HG03103 (cell line): ENCODE measurements at regions not wholly inside any gene's neighbourhood (a gene's known extent, or its start where the extent isn't known, plus 50 kb on each side); places are given as distances from the start of the nearest gene placed in this dataset.
"Not testable (repeated sequence)": the region's sequence is repeated elsewhere in the genome, so short reads cannot be mapped to it uniquely, and the experiment has no call there.

Source experiments
- ATAC-seq: cut with Tn5 transposase; IDR thresholded peaks from one replicate; pipeline ENCODE4 v1.9.1; 2021; ENCODE audit warnings: low read depth; ENCODE audit not compliant: unreplicated experiment

DNA sequence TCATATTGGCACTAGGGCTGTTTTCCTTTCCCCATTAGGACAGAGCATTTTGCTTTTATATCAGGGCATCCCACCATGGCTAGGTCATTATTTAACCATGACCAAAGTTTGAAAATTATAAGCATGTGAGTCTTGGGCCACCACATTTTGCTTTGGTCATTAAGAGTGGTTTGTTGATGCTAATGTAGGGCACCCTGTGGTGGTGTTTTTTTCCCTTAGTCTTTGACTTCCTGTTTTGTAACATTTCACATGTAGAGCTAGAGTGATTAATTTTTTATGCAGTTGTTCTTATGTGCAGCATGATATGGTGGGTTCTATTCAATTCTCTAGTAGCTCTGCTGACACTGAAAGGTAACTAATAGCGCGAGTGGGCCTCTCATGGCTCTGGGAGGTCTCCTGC lies 249.6 kb upstream of the ROBO1 start:
- ATAC-seq: no peak

DNA sequence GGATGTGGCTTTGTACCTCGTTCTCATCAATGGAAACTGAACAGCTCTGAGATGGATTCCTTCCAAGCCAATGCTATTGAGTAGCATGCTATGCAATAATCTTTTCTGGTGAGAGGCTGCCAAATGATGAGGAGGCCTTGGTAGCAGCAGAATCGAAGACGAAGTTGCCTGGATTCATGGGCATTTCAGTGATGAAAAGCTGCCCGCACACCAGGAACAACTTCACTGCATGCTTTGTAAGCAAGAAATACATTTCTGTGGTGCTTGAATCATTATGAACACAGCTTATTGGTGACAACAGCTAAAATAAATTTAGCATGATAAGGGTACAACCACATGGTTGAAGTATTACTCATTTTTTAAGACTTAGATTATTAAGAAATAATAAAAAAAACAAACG lies 246.8 kb upstream of the ROBO1 start:
- no peak for ATAC-seq

DNA sequence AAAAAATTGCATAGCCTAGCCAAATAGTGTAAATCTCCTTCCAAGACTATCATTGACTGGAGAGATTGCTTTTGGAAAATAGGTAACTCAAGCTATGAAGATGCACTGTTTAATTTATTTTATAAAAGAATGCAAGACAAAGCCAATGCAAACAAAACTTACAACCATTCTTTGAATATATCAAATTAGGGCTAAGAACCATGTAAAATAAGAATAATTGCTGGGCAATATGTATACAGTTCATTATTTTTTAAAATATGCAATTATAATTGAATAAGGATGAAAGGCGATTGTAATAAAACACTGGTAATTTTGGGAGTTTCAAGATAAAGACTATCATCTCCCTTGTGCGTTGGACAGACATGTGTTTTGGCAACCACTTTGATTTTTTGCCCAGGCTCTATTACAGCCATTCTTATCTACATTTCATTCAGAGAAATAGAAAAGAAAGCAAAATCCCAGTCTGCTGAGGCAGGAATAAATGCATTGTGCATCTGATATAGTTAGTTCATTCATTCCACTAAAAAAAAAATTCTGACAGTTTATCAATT lies 242.3 kb upstream of the ROBO1 start:
- ATAC-seq: no peak

DNA sequence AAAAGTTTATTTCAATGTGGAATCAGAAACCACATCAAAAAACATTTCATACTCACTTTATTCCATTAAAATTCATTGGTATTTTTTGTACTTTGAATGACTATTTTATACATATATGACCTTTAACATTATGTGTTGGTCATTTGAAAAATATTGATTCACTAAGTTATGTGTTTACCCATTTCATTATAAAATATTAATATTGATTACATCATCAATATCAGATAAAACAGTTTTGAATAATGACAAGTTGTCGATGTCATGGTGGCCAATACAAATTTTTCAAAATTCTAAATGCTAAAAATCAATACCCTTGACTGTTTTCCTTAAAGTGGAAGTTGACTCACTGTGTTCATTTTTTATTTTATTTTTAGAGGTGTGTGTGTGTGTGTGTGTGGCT lies 239.7 kb upstream of the ROBO1 start:
- ATAC-seq: no peak

DNA sequence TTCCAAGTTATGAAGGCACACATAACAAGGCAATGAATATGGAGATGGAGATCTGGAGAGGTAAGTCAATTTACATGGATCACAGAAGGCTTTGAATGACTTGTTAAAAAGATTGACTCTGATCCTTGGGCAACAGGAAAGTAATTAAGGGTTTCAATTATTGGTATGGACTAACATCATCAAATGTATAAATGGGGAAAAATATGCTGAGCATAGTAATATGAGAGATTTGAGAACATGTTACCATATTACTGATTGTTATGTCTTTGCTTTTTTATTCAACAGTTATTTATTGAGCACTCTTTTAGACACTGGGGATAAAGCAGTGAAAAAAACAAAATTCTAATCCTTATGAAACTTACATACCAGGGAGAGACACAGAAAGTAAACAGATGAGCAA lies 238.5 kb upstream of the ROBO1 start:
- no peak for ATAC-seq

DNA sequence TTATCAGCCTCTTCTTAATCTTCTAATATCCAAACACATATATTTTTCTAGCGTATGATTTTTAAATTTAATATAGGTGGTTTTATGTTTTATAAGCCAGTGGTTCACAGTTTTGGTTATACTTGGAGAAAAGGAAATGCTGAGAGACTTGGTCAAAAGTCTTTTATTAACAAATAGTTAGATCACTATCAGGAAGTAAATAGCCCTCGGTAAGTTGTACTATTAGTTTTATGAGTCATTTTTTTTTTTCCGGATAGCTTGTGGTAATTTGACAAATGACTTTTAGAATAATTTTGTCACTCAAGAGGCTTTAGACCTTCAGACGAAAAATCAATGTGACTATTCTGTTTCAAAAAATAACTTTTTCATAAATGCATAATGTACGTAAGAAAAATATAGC lies 232.2 kb upstream of the ROBO1 start:
- ATAC-seq: no peak

DNA sequence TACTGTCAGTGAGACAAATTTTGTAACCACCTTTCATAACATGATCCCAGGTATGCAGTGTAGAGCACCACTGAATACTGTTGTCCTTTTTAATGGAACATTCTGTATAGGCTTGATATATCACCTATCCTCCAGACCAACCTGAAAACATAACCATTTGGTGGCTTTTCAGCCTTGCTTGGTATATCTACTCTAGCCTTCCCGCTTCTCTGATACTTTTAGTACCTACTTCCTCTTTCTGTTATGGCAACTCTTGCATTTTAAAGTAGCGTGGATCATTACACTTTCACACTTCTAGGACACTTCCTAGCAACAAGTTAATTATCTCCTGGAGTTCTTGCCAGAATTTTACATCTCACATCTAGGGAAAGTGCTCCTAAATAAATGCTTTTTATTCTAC lies 226.6 kb upstream of the ROBO1 start:
- no peak for ATAC-seq

DNA sequence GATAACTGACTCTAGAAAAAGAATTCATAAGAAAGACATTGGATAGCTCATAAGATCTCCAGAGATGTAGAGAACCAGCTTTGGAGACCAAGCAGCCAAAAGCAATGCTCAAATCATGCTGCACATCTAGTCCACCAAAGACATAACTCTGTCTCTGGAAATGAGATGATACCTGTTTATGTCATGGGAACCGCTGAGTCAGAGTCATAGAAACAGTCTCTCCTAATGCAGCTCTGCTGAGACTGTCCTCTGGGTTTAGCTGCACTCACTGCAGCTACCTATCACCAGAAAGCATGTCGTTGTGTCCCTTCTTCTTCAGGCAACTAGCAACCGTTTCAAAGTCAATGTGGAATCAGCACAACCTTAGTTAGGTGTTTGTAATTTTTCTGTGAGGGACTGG lies 218.5 kb upstream of the ROBO1 start:
- no peak for ATAC-seq

DNA sequence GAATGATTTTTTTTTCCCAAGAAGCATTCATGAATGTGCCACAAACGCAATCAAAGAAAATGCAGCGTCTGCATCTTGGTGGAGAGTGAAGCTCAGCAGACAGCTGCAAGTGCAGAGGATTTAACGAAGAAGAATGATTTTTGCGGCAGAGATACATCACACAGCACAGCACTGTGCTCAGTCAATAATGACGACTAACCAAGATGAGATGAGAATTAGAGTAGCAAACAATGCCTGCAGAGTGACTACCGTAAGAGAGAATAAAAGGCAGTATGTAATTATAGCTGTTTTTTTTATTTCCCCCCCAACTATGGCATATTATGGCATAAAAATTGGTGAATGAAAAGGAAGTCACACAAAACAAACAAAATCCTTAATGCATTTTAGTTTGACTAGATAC lies 218.0 kb upstream of the ROBO1 start:
- no peak for ATAC-seq

DNA sequence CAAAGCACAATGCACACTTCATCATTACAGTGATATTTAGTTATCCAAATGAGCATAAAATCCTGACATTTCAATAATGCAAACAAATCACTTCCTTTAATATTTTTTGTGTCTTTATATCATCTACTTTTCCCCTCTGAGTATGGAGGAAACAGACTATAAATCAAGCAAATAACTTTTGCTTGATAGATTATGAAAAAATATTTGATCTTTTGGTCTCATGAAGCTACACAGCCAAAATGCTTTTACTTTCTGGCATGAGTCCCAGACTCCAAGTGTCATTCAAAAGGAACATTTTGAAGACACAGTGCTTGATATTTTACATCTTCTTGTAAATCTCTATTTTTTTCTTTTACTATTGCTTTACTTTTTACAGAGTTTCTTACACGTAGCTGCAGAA lies 215.3 kb upstream of the ROBO1 start:
- no peak for ATAC-seq

DNA sequence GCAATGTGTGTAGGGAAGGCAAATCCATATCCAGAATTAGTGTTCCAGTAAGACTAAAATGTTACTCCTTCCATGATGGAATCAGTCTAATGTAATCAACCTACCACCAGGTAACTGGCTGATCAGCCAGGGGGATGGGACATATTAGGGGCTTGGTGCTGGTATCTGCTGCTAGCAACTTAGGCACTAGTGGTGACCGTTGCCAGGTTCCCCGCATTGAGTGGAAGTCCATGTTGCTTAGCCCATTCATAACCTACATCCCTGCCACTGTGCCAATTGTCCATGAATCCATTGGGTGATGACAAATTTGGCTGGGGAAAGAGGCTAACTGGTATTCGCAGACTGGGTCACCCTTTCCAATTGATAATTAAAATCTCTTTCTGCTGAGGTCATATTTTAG lies 212.2 kb upstream of the ROBO1 start:
- ATAC-seq: no peak

DNA sequence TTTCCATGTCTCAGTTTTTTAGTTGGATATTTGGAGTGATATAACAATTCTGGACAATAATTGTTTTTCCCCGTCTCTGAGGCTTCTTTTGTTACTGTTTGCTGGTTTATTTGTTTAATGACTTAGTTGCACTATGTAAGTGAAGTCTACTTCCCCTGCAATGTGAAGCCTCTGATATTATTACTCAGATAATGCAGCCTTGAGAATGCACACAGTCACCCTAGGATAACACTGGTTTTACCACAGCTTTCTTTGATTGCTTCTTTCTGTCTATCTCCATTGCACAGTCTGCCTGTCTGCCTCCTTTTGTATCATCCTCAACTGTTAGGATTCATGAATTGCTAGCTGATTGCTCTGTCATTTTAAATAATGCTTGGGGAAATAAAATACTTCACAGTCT lies 208.7 kb upstream of the ROBO1 start:
- no peak for ATAC-seq

DNA sequence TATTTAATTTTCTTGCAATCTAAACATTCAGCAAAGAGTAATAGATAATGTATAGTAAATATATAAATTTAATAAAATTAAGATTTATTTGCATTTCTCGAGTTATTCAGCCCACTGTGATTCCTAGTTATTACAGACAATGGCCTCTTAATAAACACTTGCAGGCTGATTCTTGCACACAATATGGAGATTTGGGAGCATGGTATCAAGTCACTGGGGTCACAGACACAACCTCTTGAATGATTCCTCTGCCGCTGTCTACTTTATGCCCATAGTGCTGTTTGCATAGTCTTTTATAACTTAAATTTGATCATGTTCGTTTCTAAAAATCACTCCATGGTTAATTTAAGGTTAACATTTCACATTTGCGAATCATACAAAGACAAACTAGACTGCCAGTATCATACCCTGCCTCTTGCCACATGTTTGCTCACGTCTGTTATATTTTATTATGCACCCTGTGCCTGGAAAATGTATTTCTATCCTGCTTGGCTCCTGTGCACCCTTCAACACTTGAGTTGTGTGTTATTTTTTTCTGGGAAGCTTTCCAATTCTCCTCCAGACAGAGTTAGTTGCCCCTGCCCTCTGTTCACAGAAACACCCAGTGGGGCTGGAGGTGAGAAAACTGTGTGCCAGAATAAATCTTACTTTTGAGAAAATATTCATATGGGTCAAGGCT lies 206.3 kb upstream of the ROBO1 start:
- no peak for ATAC-seq

DNA sequence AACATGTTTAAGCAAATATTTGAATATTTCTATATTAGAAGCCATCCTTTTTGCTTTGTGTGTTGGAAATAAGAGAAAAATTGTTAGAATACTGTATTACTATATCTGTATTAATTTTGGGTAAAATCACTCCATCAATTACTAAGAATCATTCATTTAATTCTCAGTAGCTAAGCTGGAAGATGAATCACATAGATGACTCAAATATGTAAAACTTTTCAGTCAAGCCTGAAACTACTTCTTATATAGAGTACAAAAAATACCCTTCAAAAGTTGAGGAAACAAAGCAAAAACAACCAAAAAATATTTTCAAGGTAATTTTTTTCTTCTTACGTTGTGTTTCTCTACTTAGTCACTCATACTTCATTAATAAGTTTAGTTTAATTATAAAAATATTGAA lies 205.7 kb upstream of the ROBO1 start:
- ATAC-seq: no peak

DNA sequence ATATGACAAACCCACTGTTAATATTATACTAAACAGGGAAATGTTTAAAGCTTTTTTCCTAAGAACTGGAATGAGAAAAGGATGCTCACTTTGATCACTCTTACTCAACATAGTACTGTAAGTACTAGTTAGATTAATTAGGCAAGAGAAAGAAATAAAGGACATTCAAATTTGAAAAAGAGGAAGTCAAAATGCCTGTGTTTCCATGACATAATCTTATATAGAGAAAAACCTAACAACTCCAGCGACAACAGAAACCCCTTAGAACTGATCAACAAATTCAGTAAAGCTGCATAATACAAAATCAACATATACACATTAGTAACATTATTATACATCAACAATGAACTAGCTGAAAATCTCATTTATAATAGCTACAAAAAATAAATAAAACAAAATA lies 200.6 kb upstream of the ROBO1 start:
- no peak for ATAC-seq

DNA sequence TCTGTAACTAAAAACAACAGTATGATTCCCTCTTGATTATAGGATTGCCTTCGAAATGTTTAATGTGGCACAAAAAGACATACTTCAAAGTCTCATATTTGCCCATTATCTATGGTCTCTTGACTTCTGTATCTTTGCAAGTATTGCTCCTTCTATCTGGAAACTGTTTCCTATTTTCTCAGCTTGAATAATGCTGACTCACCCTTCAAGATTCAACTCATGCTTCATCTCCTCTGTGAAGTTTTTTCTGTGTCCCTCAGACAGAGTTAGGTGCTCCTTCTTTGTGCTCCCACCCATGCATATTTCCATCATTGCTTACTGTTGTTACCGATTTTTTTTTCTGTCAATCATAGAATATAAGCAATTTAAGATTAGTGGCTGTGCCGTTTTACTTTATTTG lies 192.8 kb upstream of the ROBO1 start:
- ATAC-seq: no peak

DNA sequence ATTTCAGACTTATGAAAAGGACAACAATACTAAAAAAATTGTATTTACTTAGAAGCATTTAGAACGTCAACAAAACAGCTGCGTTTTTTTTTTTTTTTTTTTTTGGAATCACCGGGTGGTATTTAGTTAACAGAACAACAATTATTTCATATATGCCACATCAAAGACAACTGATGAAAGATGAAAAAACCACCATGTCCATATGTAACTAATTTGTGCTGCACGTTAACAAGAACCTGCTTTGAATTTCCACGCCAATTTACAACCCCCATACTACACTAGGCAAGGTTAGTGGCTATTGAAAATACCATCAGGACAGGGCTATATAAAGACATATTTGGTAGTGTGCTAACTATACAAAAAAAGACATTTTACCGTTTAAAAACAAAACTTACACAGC lies 189.3 kb upstream of the ROBO1 start:
- no peak for ATAC-seq

DNA sequence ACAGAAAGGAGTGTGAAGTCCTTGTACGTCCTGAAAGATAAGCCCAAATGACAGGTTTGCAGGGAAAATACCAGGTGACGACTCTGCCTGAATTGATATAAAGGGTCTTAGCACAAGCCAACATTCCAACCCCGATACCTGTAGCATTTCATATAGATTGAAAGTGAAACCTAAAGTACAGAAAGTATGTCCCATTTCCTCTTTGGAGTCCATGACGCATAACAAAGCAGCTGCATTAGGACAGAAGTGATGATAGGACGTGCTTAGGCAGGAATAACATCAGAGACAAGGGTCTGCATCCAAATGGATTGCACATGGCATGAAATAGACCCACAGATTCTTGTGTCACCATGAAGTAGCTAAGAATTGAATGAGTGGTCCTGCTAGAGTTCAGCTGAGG lies 187.0 kb upstream of the ROBO1 start:
- ATAC-seq: no peak

DNA sequence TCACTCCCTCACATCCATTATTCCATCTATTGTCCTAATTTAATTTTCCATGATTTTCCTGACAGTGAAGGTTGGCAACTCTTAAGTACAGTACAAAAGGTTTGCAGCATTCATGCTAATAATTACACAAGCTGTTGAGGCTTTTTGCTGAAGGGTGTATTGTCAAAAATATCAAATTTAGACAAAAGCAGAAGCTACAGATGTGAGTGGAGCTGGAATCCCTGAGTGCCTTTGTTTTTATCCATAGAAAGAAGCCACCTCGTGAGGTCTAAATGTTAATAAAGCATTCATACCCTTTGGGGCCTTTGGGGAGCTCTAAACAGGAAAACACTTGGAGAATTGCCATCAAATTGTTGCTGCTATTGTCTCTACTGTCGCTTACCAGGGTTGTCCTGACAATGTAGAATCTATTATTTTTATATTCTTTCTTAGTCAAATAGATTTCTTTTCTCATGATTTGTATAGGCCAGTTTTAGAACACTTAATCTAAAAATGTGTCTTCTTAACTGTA lies 185.8 kb upstream of the ROBO1 start:
- no peak for ATAC-seq

DNA sequence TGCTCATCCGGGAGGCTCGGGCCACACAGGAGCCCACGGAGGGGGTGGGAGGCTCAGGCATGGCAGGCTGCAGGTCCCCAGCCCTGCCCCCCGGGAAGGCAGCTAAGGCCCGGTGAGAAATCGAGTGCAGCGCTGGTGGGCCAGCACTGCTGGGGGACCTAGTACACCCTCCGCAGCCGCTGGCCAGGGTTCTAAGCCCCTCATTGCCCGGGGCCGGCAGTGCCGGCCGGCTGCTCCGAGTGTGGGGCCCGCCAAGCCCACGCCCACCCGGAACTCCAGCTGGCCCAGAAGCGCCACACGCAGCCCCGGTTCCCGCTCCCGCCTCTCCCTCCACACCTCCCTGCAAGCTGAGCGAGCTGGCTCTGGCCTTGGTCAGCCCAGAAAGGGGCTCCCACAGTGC lies 183.6 kb upstream of the ROBO1 start:
- not testable (repeated sequence) for ATAC-seq

DNA sequence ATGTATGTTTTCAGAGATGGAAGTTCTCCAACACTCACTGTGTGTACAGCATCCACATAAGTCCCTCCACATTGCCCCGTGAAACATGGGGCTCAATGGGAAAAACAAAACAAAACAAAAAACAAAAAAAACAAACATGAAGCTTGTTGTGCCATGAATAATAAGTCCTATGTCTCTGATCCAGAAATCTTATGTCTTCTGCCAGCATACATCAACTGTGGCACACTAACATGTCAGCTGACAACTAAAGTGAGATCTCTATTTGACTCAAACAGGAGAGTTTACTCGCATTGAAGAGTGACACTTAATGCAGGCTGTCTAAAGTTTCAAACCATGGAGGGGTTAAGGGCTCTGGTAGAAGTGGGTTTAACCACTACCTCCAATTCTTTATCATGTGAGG lies 180.2 kb upstream of the ROBO1 start:
- ATAC-seq: no peak

DNA sequence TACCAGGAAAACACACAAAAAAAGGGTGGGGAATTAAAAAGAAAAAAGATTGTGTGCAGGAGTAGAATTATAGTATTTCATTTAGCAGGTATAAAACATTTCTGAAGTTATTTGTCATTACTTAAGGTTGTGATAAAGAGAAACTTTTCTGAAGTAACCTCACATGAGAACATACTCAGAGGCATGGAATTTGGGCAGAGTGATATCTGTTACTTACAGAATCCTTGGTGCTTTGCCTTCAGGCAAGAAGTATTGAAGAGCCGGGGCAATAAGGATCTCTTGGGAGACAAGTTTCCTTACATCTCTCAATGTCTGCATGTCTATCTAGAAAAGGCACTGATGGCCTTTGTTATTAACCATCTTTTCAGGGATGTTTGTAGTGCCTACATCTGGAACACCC lies 179.7 kb upstream of the ROBO1 start:
- no peak for ATAC-seq

DNA sequence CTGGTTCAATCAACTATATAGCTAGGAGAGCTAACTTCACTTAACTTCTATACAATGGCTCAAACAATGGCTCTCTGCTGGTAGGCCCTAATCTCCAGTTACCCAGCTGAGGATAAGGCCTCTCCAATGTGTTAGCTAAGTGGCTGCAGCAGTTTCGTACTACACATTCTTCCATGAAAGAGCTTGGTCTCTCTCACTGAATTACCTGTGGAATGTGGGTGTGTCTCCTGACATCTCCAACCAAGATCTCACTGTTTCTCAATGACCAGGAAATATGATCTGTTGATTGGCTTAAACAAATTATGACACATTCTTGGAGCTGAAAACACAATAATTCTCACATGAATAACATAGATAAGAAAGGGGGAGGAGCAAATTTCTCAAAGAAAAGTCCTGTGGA lies 169.8 kb upstream of the ROBO1 start:
- no peak for ATAC-seq
